GM18873 (cell line): ENCODE measurements at regions not wholly inside any gene's neighbourhood (a gene's known extent, or its start where the extent isn't known, plus 50 kb on each side); places are given as distances from the start of the nearest gene placed in this dataset.

Experiments
- ATAC-seq: cut with Tn5 transposase; IDR thresholded peaks from one replicate; pipeline ENCODE4 v1.9.1; 2021; ENCODE audit warnings: mild to moderate bottlenecking, moderate library complexity, moderate number of reproducible peaks; ENCODE audit not compliant: unreplicated experiment, low FRiP score

GRCh38 chr22:49432211-49432896, 395.3 kb downstream of the BRD1 start:
- no peak for ATAC-seq

GRCh38 chr22:49431551-49431950, 396.1 kb downstream of the BRD1 start:
- ATAC-seq = no peak

DNA sequence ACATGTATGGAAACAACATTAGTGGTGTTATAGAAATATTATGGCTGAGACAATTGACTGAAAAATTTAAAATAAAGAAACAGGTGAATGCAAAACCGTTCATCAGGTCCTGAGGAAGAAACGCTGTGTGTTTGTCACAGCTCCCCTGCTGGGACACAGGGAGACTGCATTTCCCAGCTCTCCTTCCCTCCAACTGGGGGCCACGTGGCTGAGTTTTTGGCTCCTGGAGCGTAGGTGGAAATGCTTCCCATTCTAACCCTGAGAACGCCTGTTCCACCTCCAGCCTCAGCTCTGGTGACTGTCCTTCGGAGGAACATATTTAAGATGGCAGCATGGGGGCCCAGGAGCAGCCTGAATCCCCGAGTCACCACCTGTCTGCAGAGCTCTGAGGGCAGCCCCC, 398.6 kb downstream of the BRD1 start:
- ATAC-seq = no peak

- ATAC-seq = no peak
Observed at GRCh38 chr22:49427941-49428340, 399.7 kb downstream of the BRD1 start.

DNA sequence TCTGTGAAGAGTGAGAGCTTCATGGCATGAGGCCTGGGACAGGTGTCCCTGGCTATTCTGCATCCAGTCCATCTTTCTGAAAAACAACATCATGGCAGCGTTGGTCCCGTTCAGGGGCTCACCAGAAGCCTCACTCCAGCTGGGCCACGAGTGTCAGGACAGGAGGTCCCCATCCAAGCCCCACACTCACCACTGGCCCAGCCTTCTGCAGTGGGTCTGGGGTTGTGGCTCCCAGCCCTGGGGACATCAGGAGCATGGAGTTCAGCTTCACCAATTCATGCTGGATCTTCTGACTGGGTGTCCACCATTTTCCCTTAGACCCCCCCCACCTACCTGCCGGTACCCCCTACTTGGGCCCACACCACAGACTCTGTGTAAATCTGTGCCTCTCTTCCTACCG, 400.3 kb downstream of the BRD1 start:
- no peak for ATAC-seq

DNA sequence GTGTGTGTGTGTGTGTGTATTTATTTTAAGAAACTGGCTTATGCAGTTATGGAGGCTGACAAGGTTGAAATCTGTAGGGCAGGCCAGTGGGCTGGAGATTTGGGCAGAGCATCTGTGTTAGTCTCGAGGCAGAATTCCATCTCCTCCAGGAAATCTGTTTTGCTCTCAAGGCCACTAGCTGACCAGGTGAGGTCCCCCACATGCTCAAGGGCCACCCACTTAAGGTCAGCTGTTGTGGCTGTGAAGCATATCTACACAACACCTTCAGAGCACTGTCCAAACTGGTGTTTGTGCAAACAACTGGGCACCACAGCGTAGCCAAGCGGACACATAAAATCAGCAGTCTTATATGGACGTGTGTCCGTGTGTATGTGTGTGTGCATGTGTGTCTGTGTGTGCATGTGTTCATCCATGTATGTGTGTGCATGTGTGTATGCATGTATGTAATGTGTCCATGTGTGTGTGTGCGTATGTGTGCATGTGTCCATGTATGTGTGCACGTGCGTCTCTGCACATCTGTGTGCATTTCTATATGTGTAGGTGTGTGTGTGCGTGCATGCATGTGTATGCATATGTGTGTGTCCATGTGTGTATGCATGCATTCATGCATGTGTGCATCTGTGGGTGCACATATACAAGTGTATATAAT, 400.9 kb downstream of the BRD1 start:
- no peak for ATAC-seq

DNA sequence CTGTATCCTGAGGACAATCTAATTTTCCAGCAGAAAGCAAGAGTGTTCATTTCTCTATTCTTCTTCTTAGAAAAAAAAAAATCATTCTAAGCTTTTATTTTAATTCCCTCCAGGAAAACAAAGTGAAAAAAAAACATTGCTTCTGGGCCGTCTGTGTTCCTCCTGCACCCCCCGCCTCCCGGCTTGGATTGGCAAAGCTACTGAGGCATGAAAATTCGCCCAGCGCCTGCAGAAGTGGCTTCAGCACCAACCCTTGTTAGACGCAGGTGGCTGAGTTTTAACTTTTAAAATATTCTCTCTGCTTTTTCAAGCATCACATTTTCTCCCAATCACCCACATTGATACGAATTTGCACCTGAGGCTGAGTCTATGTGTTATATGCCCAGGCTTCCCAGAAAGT, 401.6 kb downstream of the BRD1 start:
- ATAC-seq = no peak

GRCh38 chr22:49425356-49425755, 402.3 kb downstream of the BRD1 start:
- no peak for ATAC-seq

DNA sequence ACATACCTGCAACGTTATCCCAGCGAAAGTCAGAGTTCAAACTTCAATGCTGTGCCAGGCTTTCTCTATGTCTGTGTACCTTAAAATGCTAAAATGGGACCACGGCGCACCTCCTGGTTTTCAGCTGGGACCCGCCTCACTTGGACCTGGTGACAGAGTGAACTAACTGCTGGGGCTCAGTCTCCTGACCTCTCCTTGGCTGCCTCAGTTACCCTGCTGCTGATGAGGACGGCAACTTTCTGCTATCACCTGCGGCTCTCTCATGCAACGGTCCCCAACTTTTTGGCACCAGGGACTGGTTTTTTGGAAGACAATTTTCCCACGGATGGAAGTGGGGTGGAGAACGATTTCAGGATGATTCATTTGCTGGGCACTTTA, 402.8 kb downstream of the BRD1 start:
- ATAC-seq = no peak

DNA sequence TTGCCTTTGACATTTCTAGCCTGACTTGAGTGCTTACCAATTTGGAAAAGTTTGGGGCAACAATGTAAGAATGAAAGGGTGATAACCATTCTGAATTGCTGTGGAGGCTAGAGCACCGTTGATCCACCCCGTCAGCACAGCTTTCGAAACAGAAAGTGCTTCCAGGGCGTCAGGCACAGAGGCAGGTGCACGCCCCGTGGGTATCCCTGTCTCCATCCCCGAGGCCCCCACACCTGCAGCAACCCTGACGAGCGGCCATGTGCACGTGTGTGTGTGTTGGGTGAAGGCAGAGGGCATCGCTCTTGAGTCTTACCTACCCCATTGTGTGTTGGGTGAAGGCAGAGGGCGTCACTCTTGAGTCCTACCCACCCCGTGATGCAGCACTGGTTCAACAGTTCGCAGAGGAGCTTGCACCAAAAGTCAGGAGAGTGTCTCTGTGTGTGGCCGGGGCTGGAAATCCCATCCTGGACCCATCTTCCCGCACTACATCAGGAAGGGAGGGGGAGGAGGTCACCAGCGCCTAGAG, 404.5 kb downstream of the BRD1 start:
- no peak for ATAC-seq

DNA sequence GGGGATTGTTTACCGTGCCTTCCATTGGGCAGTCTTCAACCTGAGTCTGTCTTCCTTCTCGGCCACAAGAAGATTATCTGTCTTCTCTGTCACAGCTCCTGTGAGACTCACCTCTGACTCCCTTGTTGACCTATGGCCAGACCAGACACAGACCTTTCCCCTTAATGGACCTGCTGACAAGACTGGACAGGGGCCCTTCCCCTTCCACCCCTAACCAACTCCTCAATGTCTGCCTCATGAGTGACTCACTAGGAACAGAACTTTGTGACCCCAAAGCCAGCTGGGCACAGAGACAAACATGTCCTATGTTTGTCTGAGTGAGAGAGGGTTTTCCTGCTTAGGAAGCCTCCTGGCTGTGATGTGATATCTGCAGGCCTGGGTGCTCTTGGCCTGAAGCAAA, 405.0 kb downstream of the BRD1 start:
- no peak for ATAC-seq

- ATAC-seq = no peak
Observed at GRCh38 chr22:49420651-49421050, 407.0 kb downstream of the BRD1 start.

DNA sequence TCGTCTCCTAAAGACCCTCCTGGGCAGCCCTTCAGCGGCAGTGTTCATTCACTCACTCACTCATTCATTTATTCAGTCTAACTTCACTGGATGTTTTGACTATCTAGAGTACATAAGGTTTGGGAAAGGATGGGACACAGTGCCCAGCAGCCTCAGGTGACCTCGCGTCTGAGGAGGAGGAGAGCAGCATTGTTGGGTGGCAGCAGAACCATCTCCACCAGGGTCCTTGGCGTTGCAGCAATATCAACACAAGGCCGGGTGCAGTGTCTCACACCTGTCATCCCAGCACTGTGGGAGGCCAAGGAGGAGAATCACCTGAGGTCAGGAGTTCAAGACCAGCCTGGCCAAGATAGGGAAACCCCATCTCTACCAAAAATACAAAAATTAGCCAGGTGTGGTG, 408.0 kb downstream of the BRD1 start:
- no peak for ATAC-seq

DNA sequence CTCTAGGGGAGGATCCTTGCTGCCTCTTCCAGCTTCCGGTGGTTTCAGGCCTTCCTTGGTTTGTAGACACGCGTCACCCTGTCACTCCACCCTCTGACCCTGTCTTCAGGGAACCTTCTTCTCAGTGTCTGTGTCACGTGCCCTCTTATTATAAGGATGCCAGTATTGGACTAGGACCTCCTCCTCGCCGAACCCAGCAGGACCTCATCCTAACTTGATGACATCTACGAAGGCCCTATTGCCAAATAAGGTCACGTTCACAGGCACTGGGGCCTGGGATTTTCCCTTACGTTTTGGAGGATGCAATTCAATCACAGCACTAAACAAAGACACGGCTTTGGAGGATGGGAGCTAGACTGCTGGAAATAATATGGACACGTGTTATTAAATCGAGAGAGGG, 408.7 kb downstream of the BRD1 start:
- no peak for ATAC-seq

DNA sequence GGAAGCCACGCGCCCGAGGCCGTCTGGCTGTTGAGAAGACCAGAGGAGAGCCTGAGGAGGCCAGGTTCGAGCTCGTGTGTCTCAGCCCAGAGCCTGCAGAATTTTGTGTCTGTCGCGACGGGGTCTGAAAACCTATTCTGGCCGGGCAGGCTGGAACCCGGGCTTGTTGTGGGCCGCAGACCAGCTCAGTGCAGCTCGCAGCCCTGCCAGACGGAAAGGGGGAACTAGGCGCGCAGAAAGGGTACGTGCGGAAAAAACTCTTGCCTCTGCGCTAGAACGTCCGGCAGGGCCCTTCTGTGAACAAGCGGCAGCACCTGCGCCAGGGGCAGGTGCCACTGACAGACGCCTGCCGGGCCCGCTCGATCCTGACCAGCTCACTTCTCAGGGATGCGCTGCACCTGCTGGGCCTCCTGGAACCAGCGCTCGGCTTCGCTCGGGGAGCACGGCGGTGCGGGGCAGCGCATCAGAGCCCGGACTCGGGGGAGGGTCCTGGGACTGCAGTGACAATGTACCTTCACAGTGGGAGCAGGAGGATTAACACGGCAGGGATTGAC, 409.3 kb downstream of the BRD1 start:
- no peak for ATAC-seq

GRCh38 chr22:49417833-49418232, 409.8 kb downstream of the BRD1 start:
- ATAC-seq = no peak

DNA sequence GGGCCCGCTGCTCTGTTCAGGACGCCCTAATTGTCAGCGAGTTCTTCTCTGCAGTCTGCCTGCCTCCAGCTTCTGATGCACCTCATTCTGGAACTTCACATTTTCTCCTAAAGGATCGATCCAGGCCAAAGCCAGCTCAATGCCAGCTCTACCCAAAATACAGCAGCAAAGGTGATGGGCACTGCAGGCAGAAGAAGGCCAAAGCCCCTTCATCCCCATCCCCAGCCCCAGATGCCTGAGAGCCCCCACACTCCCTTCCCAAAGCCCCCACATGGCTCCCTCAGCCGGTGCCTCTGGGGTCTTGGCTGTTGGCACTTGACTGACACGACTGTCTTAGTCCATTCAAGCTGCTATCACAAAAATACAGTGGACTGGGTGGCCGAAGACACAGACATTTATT, 410.3 kb downstream of the BRD1 start:
- no peak for ATAC-seq

DNA sequence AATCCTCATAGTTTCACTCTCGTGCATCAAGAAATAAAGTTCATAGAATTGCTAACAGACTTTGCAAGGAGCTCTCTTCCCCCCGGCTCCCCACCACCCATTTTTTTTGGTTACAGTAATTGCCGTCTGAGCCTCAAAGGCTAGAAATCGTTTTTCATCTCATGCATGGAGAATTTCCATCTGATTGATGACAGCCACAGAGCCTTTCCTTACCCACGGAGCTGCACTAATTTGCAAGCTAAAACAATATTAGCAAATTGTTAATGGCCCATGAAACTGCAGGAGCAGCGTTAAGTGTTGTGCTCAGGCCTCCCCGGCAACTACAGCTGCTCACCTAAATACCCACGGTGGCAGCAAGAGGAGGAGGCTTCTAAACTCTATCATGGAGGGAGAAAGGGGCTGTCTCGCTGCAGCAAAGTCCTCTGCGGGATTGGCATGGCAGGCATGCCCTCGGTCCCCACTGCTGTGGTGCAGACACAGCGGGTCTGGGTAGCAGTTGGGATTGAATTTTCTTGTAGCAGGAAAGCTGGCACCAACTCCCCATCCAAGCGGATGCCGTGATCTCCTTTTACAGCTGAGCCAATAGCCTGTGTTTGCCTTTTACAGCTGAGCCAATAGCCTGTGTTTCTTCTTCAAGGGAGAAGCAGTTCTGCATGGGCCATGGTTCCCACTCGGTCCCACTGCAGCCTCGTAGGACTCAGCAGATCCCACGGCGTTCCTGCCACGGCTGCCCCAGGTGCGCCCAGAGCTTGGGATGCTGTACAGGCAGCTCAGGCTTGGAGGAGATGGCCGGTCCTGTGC, 412.3 kb downstream of the BRD1 start:
- no peak for ATAC-seq

DNA sequence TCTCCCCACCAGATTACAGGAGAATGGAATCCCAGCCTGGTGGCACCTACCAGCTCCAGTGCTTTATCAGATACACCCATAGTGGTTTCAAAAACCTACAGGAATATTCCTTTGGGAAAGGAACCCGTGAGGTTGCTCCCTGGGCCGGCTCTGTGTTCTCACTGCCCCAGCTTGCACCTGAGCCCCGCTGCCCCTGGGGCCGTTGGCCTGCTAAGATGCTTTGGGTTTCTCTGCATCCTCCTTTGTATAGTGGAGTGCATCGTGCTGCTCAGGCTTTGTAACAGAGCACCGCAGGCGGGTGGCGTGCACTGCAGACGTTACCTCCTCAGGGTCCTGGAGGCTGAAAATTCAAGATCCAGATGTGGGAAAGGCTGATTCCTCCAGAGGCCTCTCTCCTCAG, 414.1 kb downstream of the BRD1 start:
- no peak for ATAC-seq

GRCh38 chr22:49413146-49413545, 414.5 kb downstream of the BRD1 start:
- ATAC-seq = no peak

GRCh38 chr22:49412236-49412635, 415.4 kb downstream of the BRD1 start:
- no peak for ATAC-seq
